ENCODE measurements at regions not wholly inside any gene's neighbourhood (a gene's known extent, or its start where the extent isn't known, plus 50 kb on each side); places are given as distances from the start of the nearest gene placed in this dataset.

GRCh38 chr5:66248874-66249273 lies 104.8 kb downstream of the SREK1 start:
- Histone ChIP-seq H3K4me3 (ENCODE audit: insufficient read length, low read depth) (no peak overlapping the region), H3K9me3 (ENCODE audit: insufficient read depth, low read length) (no peaks in the 10 kb centered on the region), H3K9ac (ENCODE audit: insufficient read length, low read depth) (no peak overlapping the region), H3K27me3 (ENCODE audit: insufficient read depth, insufficient read length) (no peaks in the 10 kb centered on the region), H3K36me3 (ENCODE audit: insufficient read depth, insufficient read length, low read length) (no peaks in the 10 kb centered on the region), H3K4me1 (ENCODE audit: insufficient read depth, insufficient read length) (no peaks in the 10 kb centered on the region)
- no peak for TF ChIP-seq SUZ12 (IDR thresholded peaks at IDR 0.05; ENCODE audit: extremely low read depth, insufficient read depth, insufficient read length)
- no peak for TF ChIP-seq YY1 (IDR thresholded peaks at IDR 0.05; ENCODE audit: insufficient read depth, insufficient read length)
- no peak for TF ChIP-seq ZNF274 (IDR thresholded peaks at IDR 0.05; ENCODE audit: low read depth, low read length)
- DNase-seq (ENCODE audit: low read depth, low spot score), result no peak

GRCh38 chr5:66249920-66250319 lies 105.8 kb downstream of the SREK1 start:
- Histone ChIP-seq H3K9me3 (ENCODE audit: insufficient read depth, low read length) (no peaks in the 10 kb centered on the region), H3K27me3 (ENCODE audit: insufficient read depth, insufficient read length) (no peaks in the 10 kb centered on the region), H3K9ac (ENCODE audit: insufficient read length, low read depth) (no peak overlapping the region), H3K4me1 (ENCODE audit: insufficient read depth, insufficient read length) (no peaks in the 10 kb centered on the region), H3K36me3 (ENCODE audit: insufficient read depth, insufficient read length, low read length) (no peaks in the 10 kb centered on the region), H3K4me3 (ENCODE audit: insufficient read length, low read depth) (no peak overlapping the region)
- DNase-seq (ENCODE audit: low read depth, low spot score), result no peak
- TF ChIP-seq SUZ12 (IDR thresholded peaks at IDR 0.05; ENCODE audit: extremely low read depth, insufficient read depth, insufficient read length), result no peak
- no peak for TF ChIP-seq ZNF274 (IDR thresholded peaks at IDR 0.05; ENCODE audit: low read depth, low read length)
- no peak for TF ChIP-seq YY1 (IDR thresholded peaks at IDR 0.05; ENCODE audit: insufficient read depth, insufficient read length)

- H3K36me3 ChIP-seq (ENCODE audit: insufficient read depth, insufficient read length, low read length), result no peaks in the 10 kb centered on the region
Measured at GRCh38 chr5:66252849-66253248, 108.7 kb downstream of the SREK1 start.

GRCh38 chr5:66255714-66256113 lies 111.6 kb downstream of the SREK1 start:
- no peak for DNase-seq (ENCODE audit: low read depth, low spot score)

More at GRCh38 chr5:66252849-66253248, 108.7 kb downstream of the SREK1 start:
- Histone ChIP-seq H3K9me3 (ENCODE audit: insufficient read depth, low read length) (no peaks in the 10 kb centered on the region), H3K4me3 (ENCODE audit: insufficient read length, low read depth) (no peak overlapping the region), H3K27me3 (ENCODE audit: insufficient read depth, insufficient read length) (no peaks in the 10 kb centered on the region), H3K4me1 (ENCODE audit: insufficient read depth, insufficient read length) (no peaks in the 10 kb centered on the region), H3K9ac (ENCODE audit: insufficient read length, low read depth) (no peak overlapping the region)
- no peak for DNase-seq (ENCODE audit: low read depth, low spot score)
- no peak for TF ChIP-seq YY1 (IDR thresholded peaks at IDR 0.05; ENCODE audit: insufficient read depth, insufficient read length)
- no peak for TF ChIP-seq SUZ12 (IDR thresholded peaks at IDR 0.05; ENCODE audit: extremely low read depth, insufficient read depth, insufficient read length)
- no peak for TF ChIP-seq ZNF274 (IDR thresholded peaks at IDR 0.05; ENCODE audit: low read depth, low read length)

GRCh38 chr5:66273121-66273520 lies 129.0 kb downstream of the SREK1 start:
- no peaks in the 10 kb centered on the region for H3K27me3 ChIP-seq (ENCODE audit: insufficient read depth, insufficient read length)
- TF ChIP-seq YY1 (IDR thresholded peaks at IDR 0.05; ENCODE audit: insufficient read depth, insufficient read length), result no peak
- TF ChIP-seq ZNF274 (IDR thresholded peaks at IDR 0.05; ENCODE audit: low read depth, low read length), result no peak
- no peak for TF ChIP-seq SUZ12 (IDR thresholded peaks at IDR 0.05; ENCODE audit: extremely low read depth, insufficient read depth, insufficient read length)
- no peaks in the 10 kb centered on the region for H3K4me1 ChIP-seq (ENCODE audit: insufficient read depth, insufficient read length)
- no peaks in the 10 kb centered on the region for H3K9me3 ChIP-seq (ENCODE audit: insufficient read depth, low read length)
- no peak for DNase-seq (ENCODE audit: low read depth, low spot score)
- no peak overlapping the region for H3K9ac ChIP-seq (ENCODE audit: insufficient read length, low read depth)
- no peak overlapping the region for H3K4me3 ChIP-seq (ENCODE audit: insufficient read length, low read depth)
- H3K36me3 ChIP-seq (ENCODE audit: insufficient read depth, insufficient read length, low read length), result no peaks in the 10 kb centered on the region

More at GRCh38 chr5:66255714-66256113, 111.6 kb downstream of the SREK1 start:
- TF ChIP-seq SUZ12 (IDR thresholded peaks at IDR 0.05; ENCODE audit: extremely low read depth, insufficient read depth, insufficient read length) (no peak), YY1 (IDR thresholded peaks at IDR 0.05; ENCODE audit: insufficient read depth, insufficient read length) (no peak), ZNF274 (IDR thresholded peaks at IDR 0.05; ENCODE audit: low read depth, low read length) (no peak)
- H3K4me1 ChIP-seq (ENCODE audit: insufficient read depth, insufficient read length), result no peaks in the 10 kb centered on the region
- H3K4me3 ChIP-seq (ENCODE audit: insufficient read length, low read depth), result no peak overlapping the region
- H3K9ac ChIP-seq (ENCODE audit: insufficient read length, low read depth), result no peak overlapping the region
- H3K27me3 ChIP-seq (ENCODE audit: insufficient read depth, insufficient read length), result no peaks in the 10 kb centered on the region
- no peaks in the 10 kb centered on the region for H3K36me3 ChIP-seq (ENCODE audit: insufficient read depth, insufficient read length, low read length)
- H3K9me3 ChIP-seq (ENCODE audit: insufficient read depth, low read length), result no peaks in the 10 kb centered on the region

- H3K9me3 ChIP-seq (ENCODE audit: insufficient read depth, low read length), result no peaks in the 10 kb centered on the region
- no peaks in the 10 kb centered on the region for H3K36me3 ChIP-seq (ENCODE audit: insufficient read depth, insufficient read length, low read length)
- H3K4me1 ChIP-seq (ENCODE audit: insufficient read depth, insufficient read length), result no peaks in the 10 kb centered on the region
- TF ChIP-seq SUZ12 (IDR thresholded peaks at IDR 0.05; ENCODE audit: extremely low read depth, insufficient read depth, insufficient read length), result no peak
- H3K27me3 ChIP-seq (ENCODE audit: insufficient read depth, insufficient read length), result no peaks in the 10 kb centered on the region
- H3K9ac ChIP-seq (ENCODE audit: insufficient read length, low read depth), result no peak overlapping the region
- no peak overlapping the region for H3K4me3 ChIP-seq (ENCODE audit: insufficient read length, low read depth)
- DNase-seq (ENCODE audit: low read depth, low spot score), result no peak
Measured at GRCh38 chr5:66276986-66277385, 132.9 kb downstream of the SREK1 start.

GRCh38 chr5:66277981-66278380 lies 133.9 kb downstream of the SREK1 start:
- no peaks in the 10 kb centered on the region for H3K27me3 ChIP-seq (ENCODE audit: insufficient read depth, insufficient read length)
- H3K4me3 ChIP-seq (ENCODE audit: insufficient read length, low read depth), result no peak overlapping the region
- DNase-seq (ENCODE audit: low read depth, low spot score), result no peak
- H3K9ac ChIP-seq (ENCODE audit: insufficient read length, low read depth), result no peak overlapping the region
- H3K36me3 ChIP-seq (ENCODE audit: insufficient read depth, insufficient read length, low read length), result no peaks in the 10 kb centered on the region
- H3K9me3 ChIP-seq (ENCODE audit: insufficient read depth, low read length), result no peaks in the 10 kb centered on the region
- TF ChIP-seq ZNF274 (IDR thresholded peaks at IDR 0.05; ENCODE audit: low read depth, low read length), result no peak
- no peak for TF ChIP-seq YY1 (IDR thresholded peaks at IDR 0.05; ENCODE audit: insufficient read depth, insufficient read length)
- TF ChIP-seq SUZ12 (IDR thresholded peaks at IDR 0.05; ENCODE audit: extremely low read depth, insufficient read depth, insufficient read length), result no peak
- no peaks in the 10 kb centered on the region for H3K4me1 ChIP-seq (ENCODE audit: insufficient read depth, insufficient read length)

- TF ChIP-seq ZNF274 (IDR thresholded peaks at IDR 0.05; ENCODE audit: low read depth, low read length) (no peak), YY1 (IDR thresholded peaks at IDR 0.05; ENCODE audit: insufficient read depth, insufficient read length) (no peak), SUZ12 (IDR thresholded peaks at IDR 0.05; ENCODE audit: extremely low read depth, insufficient read depth, insufficient read length) (no peak)
- Histone ChIP-seq H3K4me1 (ENCODE audit: insufficient read depth, insufficient read length) (no peaks in the 10 kb centered on the region), H3K9me3 (ENCODE audit: insufficient read depth, low read length) (no peaks in the 10 kb centered on the region), H3K27me3 (ENCODE audit: insufficient read depth, insufficient read length) (no peaks in the 10 kb centered on the region), H3K4me3 (ENCODE audit: insufficient read length, low read depth) (no peak overlapping the region), H3K36me3 (ENCODE audit: insufficient read depth, insufficient read length, low read length) (no peaks in the 10 kb centered on the region), H3K9ac (ENCODE audit: insufficient read length, low read depth) (no peak overlapping the region)
- no peak for DNase-seq (ENCODE audit: low read depth, low spot score)
Measured at GRCh38 chr5:66281294-66281693, 137.2 kb downstream of the SREK1 start.
